AG09309 (cell line): ENCODE measurements at regions not wholly inside any gene's neighbourhood (a gene's known extent, or its start where the extent isn't known, plus 50 kb on each side); places are given as distances from the start of the nearest gene placed in this dataset.

Source experiments
- DNase-seq: peaks from one replicate; pipeline ENCODE4 v3.0.0-alpha.2; 2010; ENCODE audit warnings: low read depth
- H3K4me3 ChIP-seq: 2 replicates; pipeline ENCODE4 v1.5.1; 2011; ENCODE audit warnings: mild to moderate bottlenecking, low read depth, low read length, moderate library complexity; ENCODE audit not compliant: control insufficient read depth
- CTCF ChIP-seq: IDR thresholded peaks from 2 replicates; pipeline ENCODE4 v1.5.1; 2011; ENCODE audit warnings: mild to moderate bottlenecking, low read depth, low read length, inconsistent platforms; ENCODE audit not compliant: insufficient read depth, control insufficient read depth; ENCODE audit errors: missing control alignments

DNA sequence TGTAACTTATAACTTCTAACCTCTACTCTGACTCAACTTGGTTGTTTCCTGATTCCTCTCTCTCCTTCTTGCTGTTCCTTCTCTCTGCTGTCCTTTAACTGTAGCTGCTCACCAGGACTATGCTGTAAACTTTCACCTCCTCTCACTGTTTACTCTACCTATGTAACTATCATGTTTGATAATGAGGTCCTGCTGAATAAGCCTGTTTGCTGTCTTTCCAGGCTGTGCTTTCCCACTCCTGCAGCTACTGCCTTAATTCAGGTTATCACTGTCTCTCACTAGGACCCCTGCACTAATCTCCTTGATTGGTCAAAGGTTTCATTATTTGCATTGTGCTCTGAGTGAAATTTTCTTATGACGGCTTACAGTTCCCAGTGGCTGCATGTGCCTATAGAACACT lies 633.9 kb upstream of the PTBP2 start:
- DNase-seq: no peak
- H3K4me3 ChIP-seq: no peak overlapping the region
- TF ChIP-seq CTCF: no peak

DNA sequence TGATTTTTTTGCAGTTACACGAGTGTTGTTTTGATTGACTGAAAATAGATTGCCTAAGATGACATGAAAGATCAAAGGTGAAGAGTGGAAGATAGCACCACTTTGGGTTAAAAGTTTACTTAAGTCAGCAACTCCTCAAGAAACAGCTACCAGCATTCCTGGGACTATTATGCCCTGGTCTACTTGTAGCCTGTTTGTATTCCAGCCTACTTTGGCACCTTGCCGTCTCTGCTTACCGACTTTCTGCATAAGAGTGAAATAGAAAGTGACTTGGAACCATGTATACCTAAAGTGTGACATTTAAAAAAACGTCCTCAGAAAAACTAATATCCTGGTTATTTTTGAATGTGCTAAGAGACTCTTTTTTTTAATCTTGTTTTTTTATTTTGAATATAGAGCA lies 631.5 kb upstream of the PTBP2 start:
- no peak overlapping the region for H3K4me3 ChIP-seq
- DNase-seq: no peak
- no peak for TF ChIP-seq CTCF

GRCh38 chr1:96095849-96096612 lies 625.6 kb upstream of the PTBP2 start:
- no peak for TF ChIP-seq CTCF
- no peak overlapping the region for H3K4me3 ChIP-seq
- DNase-seq: no peak

GRCh38 chr1:96096613-96097321 lies 624.8 kb upstream of the PTBP2 start:
- DNase-seq: no peak
- H3K4me3 ChIP-seq: no peak overlapping the region
- TF ChIP-seq CTCF: no peak

DNA sequence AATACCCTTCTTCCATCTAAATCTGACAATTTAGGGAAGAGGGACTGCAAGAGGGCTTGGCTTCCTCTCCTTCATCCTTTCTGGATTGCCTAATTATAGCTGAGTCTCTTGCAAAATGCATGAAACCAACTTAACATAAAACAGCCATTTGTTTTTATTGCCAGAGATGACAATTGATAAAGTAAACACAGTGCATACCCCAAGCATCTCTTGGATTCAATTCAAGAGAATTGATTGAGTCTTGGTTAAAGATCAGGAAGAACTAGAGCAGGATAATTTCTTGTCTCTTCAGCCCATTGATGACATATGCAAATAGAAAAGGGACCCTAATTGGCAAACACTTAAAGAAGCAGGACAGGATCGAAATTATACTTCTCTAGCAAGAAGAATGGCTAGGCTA lies 617.1 kb upstream of the PTBP2 start:
- no peak for DNase-seq
- TF ChIP-seq CTCF: no peak
- no peak overlapping the region for H3K4me3 ChIP-seq

GRCh38 chr1:96104906-96105305 lies 616.7 kb upstream of the PTBP2 start:
- DNase-seq: no peak
- H3K4me3 ChIP-seq: no peak overlapping the region
- no peak for TF ChIP-seq CTCF
